Upper lobe of left lung (tissue), 6 donors: ENCODE measurements at regions not wholly inside any gene's neighbourhood (a gene's known extent, or its start where the extent isn't known, plus 50 kb on each side); places are given as distances from the start of the nearest gene placed in this dataset.
A peak's percentile ranks its signal among the peaks of the same experiment; 100 is the strongest.
"Not testable (repeated sequence)": the region's sequence is repeated elsewhere in the genome, so short reads cannot be mapped to it uniquely, and the experiment has no call there.

Source experiments
- ATAC-seq, 2 donors: fragments of 200-7000 bp; cut with Tn5 transposase; one replicate each; pipeline ENCODE4 v1.9.1; 2022; ENCODE audit warnings: mild to moderate bottlenecking in 2 of 2, moderate library complexity in 2 of 2; ENCODE audit not compliant: low FRiP score in 2 of 2
- DNase-seq, 2 donors: peaks; one replicate each; pipeline ENCODE4 v3.0.0-alpha.2; 2019 to 2020
- H3K27ac ChIP-seq, 4 donors: fragments of 200-600 bp; sonication (generic); one replicate each; pipeline ENCODE4 v1.5.1; 2016 to 2019
- H3K27me3 ChIP-seq, 4 donors: fragments of 200-600 bp; sonication (generic); one replicate each; pipeline ENCODE4 v1.5.1; 2017 to 2019
- H3K36me3 ChIP-seq, 4 donors: fragments of 200-600 bp; sonication (generic); one replicate each; pipeline ENCODE4 v1.5.1; 2016 to 2019
- H3K4me1 ChIP-seq, 4 donors: fragments of 200-600 bp; sonication (generic); one replicate each; pipeline ENCODE4 v1.5.1; 2018 to 2019
- H3K4me3 ChIP-seq, 4 donors: fragments of 200-600 bp; sonication (generic); one replicate each; pipeline ENCODE4 v1.5.1; 2017 to 2019; ENCODE audit warnings: mild to moderate bottlenecking in 2 of 4, moderate library complexity in 1 of 4
- H3K9me3 ChIP-seq, 4 donors: fragments of 200-600 bp; sonication (generic); one replicate each; pipeline ENCODE4 v1.5.1; 2018 to 2019
- CTCF ChIP-seq, 6 experiments: fragments of 450-650 bp in 4 of 6; fragments of 200-600 bp in 2 of 6; sonication (generic) in 2 of 6; IDR thresholded peaks; one replicate each; pipeline ENCODE4 v1.5.1; 2016 to 2019; ENCODE audit warnings: antibody characterized with exemption in 6 of 6
- EP300 ChIP-seq, 4 donors: sonication (generic); formaldehyde crosslinking; IDR thresholded peaks; one replicate each; pipeline ENCODE4 v1.5.1; 2017; ENCODE audit warnings: antibody characterized with exemption in 4 of 4, control low read depth in 2 of 4
- POLR2A ChIP-seq, 4 donors: fragments of 450-650 bp; IDR thresholded peaks; one replicate each; pipeline ENCODE4 v1.5.1; 2016 to 2017; ENCODE audit warnings: antibody characterized with exemption in 4 of 4, mild to moderate bottlenecking in 2 of 4
- POLR2AphosphoS5 ChIP-seq, 2 donors: sonication (generic); formaldehyde crosslinking; IDR thresholded peaks; one replicate each; pipeline ENCODE4 v1.5.1; 2017; ENCODE audit warnings: antibody characterized with exemption in 2 of 2
- WGBS, 2 donors: methylation state at CpG; one replicate each; pipeline ENCODE4 v1.1.5; 2017 to 2018; 5-methylcytosine and 5-hydroxymethylcytosine counted together
- donor health status: DM: no; HTN: no; CAD: no; lungs with moderate emphysema.
- donor health status: DM: no; HTN: yes; CAD: no; lungs with severe emphysema.

- Histone ChIP-seq H3K4me1 (no peaks in the 10 kb centered on the region), H3K27ac (no peak overlapping the region), H3K27me3 (no peaks in the 10 kb centered on the region), H3K4me3 (no peak overlapping the region), H3K36me3 (no peaks in the 10 kb centered on the region), H3K9me3 (peaks cover 0 to 15% (median 12%) of the 10 kb centered on the region in 4 donors)
- DNase-seq (no peak), ATAC-seq (no peak)
- TF ChIP-seq CTCF (IDR thresholded peaks at IDR 0.05) = no peak
- TF ChIP-seq EP300 (IDR thresholded peaks at IDR 0.05) = no peak
- no peak for TF ChIP-seq POLR2A (IDR thresholded peaks at IDR 0.05)
- no peak for TF ChIP-seq POLR2AphosphoS5 (IDR thresholded peaks at IDR 0.05)
Measured at GRCh38 chr14:38561657-38562056, 305.8 kb upstream of the CLEC14A start.

- H3K4me3 ChIP-seq = no peak overlapping the region
- DNase-seq (no peak), ATAC-seq (peak in 1 of 2 donors; percentile 22)
- WGBS, 2 donors = 68 to 100% methylated on average over 1 to 2 of the region's 2 CpGs
- no peaks in the 10 kb centered on the region for H3K36me3 ChIP-seq
- H3K27ac ChIP-seq = no peak overlapping the region
- TF ChIP-seq POLR2A (IDR thresholded peaks at IDR 0.05) (no peak), CTCF (IDR thresholded peaks at IDR 0.05) (no peak), POLR2AphosphoS5 (IDR thresholded peaks at IDR 0.05) (no peak), EP300 (IDR thresholded peaks at IDR 0.05) (no peak)
- no peaks in the 10 kb centered on the region for H3K27me3 ChIP-seq
- H3K4me1 ChIP-seq = no peaks in the 10 kb centered on the region
- H3K9me3 ChIP-seq = peaks cover 0 to 15% (median 12%) of the 10 kb centered on the region in 4 donors
Measured at GRCh38 chr14:38559711-38560110, 303.8 kb upstream of the CLEC14A start.

- not testable (repeated sequence) for DNase-seq, H3K27ac ChIP-seq, H3K36me3 ChIP-seq, ATAC-seq, H3K4me3 ChIP-seq, H3K27me3 ChIP-seq, H3K4me1 ChIP-seq
- H3K9me3 ChIP-seq = peaks cover 0 to 15% (median 10%) of the 10 kb centered on the region in 4 donors
Measured at GRCh38 chr14:38557391-38557790, 301.5 kb upstream of the CLEC14A start.

- Histone ChIP-seq H3K27me3 (no peaks in the 10 kb centered on the region), H3K4me1 (no peaks in the 10 kb centered on the region), H3K4me3 (no peak overlapping the region), H3K27ac (no peak overlapping the region), H3K36me3 (no peaks in the 10 kb centered on the region), H3K9me3 (peaks cover 0 to 15% (median 10%) of the 10 kb centered on the region in 4 donors)
- TF ChIP-seq POLR2AphosphoS5 (IDR thresholded peaks at IDR 0.05) (no peak), EP300 (IDR thresholded peaks at IDR 0.05) (no peak), POLR2A (IDR thresholded peaks at IDR 0.05) (no peak), CTCF (IDR thresholded peaks at IDR 0.05) (no peak)
- no peak for DNase-seq
- ATAC-seq = no peak
- 76 to 84% methylated on average over 1 of the region's 1 CpG for WGBS, 2 donors
Measured at GRCh38 chr14:38556252-38556651, 300.4 kb upstream of the CLEC14A start.

- 57 to 61% methylated on average over 4 of the region's 4 CpGs for WGBS, 2 donors
- no peak for DNase-seq
- H3K4me1 ChIP-seq = no peaks in the 10 kb centered on the region
- no peak for TF ChIP-seq POLR2A (IDR thresholded peaks at IDR 0.05)
- no peak overlapping the region for H3K4me3 ChIP-seq
- H3K27me3 ChIP-seq = no peaks in the 10 kb centered on the region
- no peak overlapping the region for H3K27ac ChIP-seq
- no peaks in the 10 kb centered on the region for H3K36me3 ChIP-seq
- no peak for ATAC-seq
- H3K9me3 ChIP-seq = no peaks in the 10 kb centered on the region
Measured at GRCh38 chr14:38554026-38554425, 298.1 kb upstream of the CLEC14A start.

- Histone ChIP-seq H3K27me3 (no peaks in the 10 kb centered on the region), H3K4me1 (no peaks in the 10 kb centered on the region), H3K36me3 (no peaks in the 10 kb centered on the region), H3K27ac (no peak overlapping the region), H3K9me3 (no peaks in the 10 kb centered on the region), H3K4me3 (no peak overlapping the region)
- ATAC-seq (no peak), DNase-seq (no peak)
- TF ChIP-seq EP300 (IDR thresholded peaks at IDR 0.05) (no peak), POLR2AphosphoS5 (IDR thresholded peaks at IDR 0.05) (no peak), POLR2A (IDR thresholded peaks at IDR 0.05) (no peak), CTCF (IDR thresholded peaks at IDR 0.05) (no peak)
Measured at GRCh38 chr14:38553586-38553985, 297.7 kb upstream of the CLEC14A start.
